Karpas-422 (cell line): ENCODE measurements at regions not wholly inside any gene's neighbourhood (a gene's known extent, or its start where the extent isn't known, plus 50 kb on each side); places are given as distances from the start of the nearest gene placed in this dataset.

ENCODE experiments used
- DNase-seq: peaks from one replicate; pipeline ENCODE4 v3.0.0-alpha.2; 2015
- H2AFZ ChIP-seq: fragments of 200-600 bp; sonication (generic); 2 replicates; pipeline ENCODE4 v1.6.1; 2014; ENCODE audit warnings: antibody characterized with exemption, low read length, mixed read lengths
- H3K27ac ChIP-seq: fragments of 200-600 bp; sonication (generic); 2 replicates; pipeline ENCODE4 v1.5.1; 2014; ENCODE audit warnings: mild to moderate bottlenecking, low read length, moderate library complexity
- H3K27me3 ChIP-seq: fragments of 200-600 bp; sonication (generic); 2 replicates; pipeline ENCODE4 v1.6.1; 2014; ENCODE audit warnings: low read length, mixed read lengths
- H3K36me3 ChIP-seq: fragments of 200-600 bp; sonication (generic); 2 replicates; pipeline ENCODE4 v1.6.1; 2014; ENCODE audit warnings: low read length, mixed read lengths; ENCODE audit not compliant: insufficient read depth
- H3K4me1 ChIP-seq: fragments of 200-600 bp; sonication (generic); 2 replicates; pipeline ENCODE4 v1.6.1; 2014; ENCODE audit warnings: mild to moderate bottlenecking, low read length, mixed read lengths
- H3K4me2 ChIP-seq: fragments of 200-600 bp; sonication (generic); 2 replicates; pipeline ENCODE4 v1.6.1; 2014; ENCODE audit warnings: low read length, low read depth, mild to moderate bottlenecking; ENCODE audit not compliant: poor library complexity, severe bottlenecking
- H3K4me3 ChIP-seq: fragments of 200-600 bp; sonication (generic); 2 replicates; pipeline ENCODE4 v1.5.1; 2014; ENCODE audit warnings: mild to moderate bottlenecking, antibody characterized with exemption, low read length, mixed read lengths
- H3K79me2 ChIP-seq: fragments of 200-600 bp; sonication (generic); 2 replicates; pipeline ENCODE4 v1.6.1; 2014; ENCODE audit warnings: mild to moderate bottlenecking, low read length, mixed read lengths
- H3K9ac ChIP-seq: fragments of 200-600 bp; sonication (generic); 2 replicates; pipeline ENCODE4 v1.6.0; 2014; ENCODE audit warnings: low read length
- H3K9me2 ChIP-seq: fragments of 200-600 bp; sonication (generic), shearing (Covaris generic); replicated peaks from 2 replicates; pipeline ENCODE4 v1.6.0; 2014; ENCODE audit warnings: mild to moderate bottlenecking, low read length, moderate library complexity; ENCODE audit not compliant: insufficient read depth
- H3K9me3 ChIP-seq: fragments of 300-700, 200-600 bp; sonication (generic); 2 replicates; pipeline ENCODE4 v1.6.1; 2014; ENCODE audit warnings: low read length, mixed read lengths
- H4K20me1 ChIP-seq: fragments of 200-600 bp; sonication (generic); 2 replicates; pipeline ENCODE4 v1.6.1; 2014; ENCODE audit warnings: mild to moderate bottlenecking, antibody characterized with exemption, low read length, low read depth; ENCODE audit not compliant: insufficient read depth

GRCh38 chr7:85736085-85736484 is 549.2 kb upstream of the SEMA3D start:
- no peak for DNase-seq
- Histone ChIP-seq H3K36me3 (no peaks in the 10 kb centered on the region), H3K9me3 (peaks cover 13% of the 10 kb centered on the region; the same call in 1 of the 2 replicates), H3K79me2 (no peaks in the 10 kb centered on the region), H3K27ac (no peak overlapping the region), H3K9ac (no peak overlapping the region), H3K4me2 (no peak overlapping the region), H3K9me2 (no peaks in the 10 kb centered on the region), H3K4me3 (no peak overlapping the region), H3K27me3 (no peaks in the 10 kb centered on the region), H2AFZ (no peak overlapping the region), H4K20me1 (no peaks in the 10 kb centered on the region), H3K4me1 (no peaks in the 10 kb centered on the region)

DNA sequence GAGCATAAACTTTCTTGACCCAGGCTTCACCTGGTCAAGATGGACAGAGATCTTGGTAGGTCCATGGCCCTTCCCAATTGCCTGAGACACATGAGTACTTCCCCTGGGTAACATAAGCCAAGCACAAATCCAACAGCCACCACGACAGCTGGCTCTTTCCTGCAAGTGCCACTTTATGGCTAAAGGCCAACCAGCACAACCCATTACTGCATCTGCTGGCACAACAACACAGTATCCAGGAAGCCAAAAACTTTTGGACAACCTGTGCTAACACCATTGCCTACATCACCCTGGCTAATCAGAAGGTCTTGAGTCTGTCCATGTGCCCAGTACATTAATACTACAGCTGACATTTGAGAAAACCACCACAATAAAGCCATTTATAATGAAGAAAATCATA is 548.0 kb upstream of the SEMA3D start:
- DNase-seq: no peak
- no peaks in the 10 kb centered on the region for H4K20me1 ChIP-seq
- H3K9ac ChIP-seq: no peak overlapping the region
- H3K27ac ChIP-seq: no peak overlapping the region
- H3K79me2 ChIP-seq: no peaks in the 10 kb centered on the region
- H3K27me3 ChIP-seq: no peaks in the 10 kb centered on the region
- H3K4me1 ChIP-seq: no peaks in the 10 kb centered on the region
- no peak overlapping the region for H3K4me2 ChIP-seq
- H2AFZ ChIP-seq: no peak overlapping the region
- H3K36me3 ChIP-seq: no peaks in the 10 kb centered on the region
- no peaks in the 10 kb centered on the region for H3K9me2 ChIP-seq
- H3K9me3 ChIP-seq: peaks cover 13% of the 10 kb centered on the region; the same call in 1 of the 2 replicates
- H3K4me3 ChIP-seq: no peak overlapping the region

GRCh38 chr7:85733169-85733915 is 546.5 kb upstream of the SEMA3D start:
- no peak for DNase-seq
- H3K9ac ChIP-seq: no peak overlapping the region
- H3K9me2 ChIP-seq: no peaks in the 10 kb centered on the region
- no peaks in the 10 kb centered on the region for H3K27me3 ChIP-seq
- no peak overlapping the region for H3K4me2 ChIP-seq
- H2AFZ ChIP-seq: no peak overlapping the region
- H3K27ac ChIP-seq: no peak overlapping the region
- H3K9me3 ChIP-seq: peaks cover 19% of the 10 kb centered on the region
- H3K4me3 ChIP-seq: no peak overlapping the region
- H4K20me1 ChIP-seq: no peaks in the 10 kb centered on the region
- no peaks in the 10 kb centered on the region for H3K79me2 ChIP-seq
- no peaks in the 10 kb centered on the region for H3K4me1 ChIP-seq
- no peaks in the 10 kb centered on the region for H3K36me3 ChIP-seq

- H3K4me1 ChIP-seq: no peaks in the 10 kb centered on the region
- H3K9me2 ChIP-seq: no peaks in the 10 kb centered on the region
- H3K4me2 ChIP-seq: no peak overlapping the region
- H3K27me3 ChIP-seq: no peaks in the 10 kb centered on the region
- no peak overlapping the region for H3K9ac ChIP-seq
- no peak for DNase-seq
- H3K79me2 ChIP-seq: no peaks in the 10 kb centered on the region
- H3K36me3 ChIP-seq: no peaks in the 10 kb centered on the region
- no peak overlapping the region for H2AFZ ChIP-seq
- no peak overlapping the region for H3K27ac ChIP-seq
- no peaks in the 10 kb centered on the region for H4K20me1 ChIP-seq
- H3K4me3 ChIP-seq: no peak overlapping the region
- peaks cover 21% of the 10 kb centered on the region for H3K9me3 ChIP-seq
Observed at GRCh38 chr7:85730012-85730411, 543.2 kb upstream of the SEMA3D start.

GRCh38 chr7:85725026-85725425 is 538.2 kb upstream of the SEMA3D start:
- Histone ChIP-seq H3K4me1 (no peaks in the 10 kb centered on the region), H3K9me3 (peaks cover 38% of the 10 kb centered on the region), H3K4me3 (no peak overlapping the region), H3K79me2 (no peaks in the 10 kb centered on the region), H3K9me2 (no peaks in the 10 kb centered on the region), H4K20me1 (no peaks in the 10 kb centered on the region), H3K27ac (no peak overlapping the region), H3K36me3 (no peaks in the 10 kb centered on the region), H2AFZ (no peak overlapping the region), H3K4me2 (no peak overlapping the region), H3K27me3 (no peaks in the 10 kb centered on the region), H3K9ac (no peak overlapping the region)
- DNase-seq: no peak

DNA sequence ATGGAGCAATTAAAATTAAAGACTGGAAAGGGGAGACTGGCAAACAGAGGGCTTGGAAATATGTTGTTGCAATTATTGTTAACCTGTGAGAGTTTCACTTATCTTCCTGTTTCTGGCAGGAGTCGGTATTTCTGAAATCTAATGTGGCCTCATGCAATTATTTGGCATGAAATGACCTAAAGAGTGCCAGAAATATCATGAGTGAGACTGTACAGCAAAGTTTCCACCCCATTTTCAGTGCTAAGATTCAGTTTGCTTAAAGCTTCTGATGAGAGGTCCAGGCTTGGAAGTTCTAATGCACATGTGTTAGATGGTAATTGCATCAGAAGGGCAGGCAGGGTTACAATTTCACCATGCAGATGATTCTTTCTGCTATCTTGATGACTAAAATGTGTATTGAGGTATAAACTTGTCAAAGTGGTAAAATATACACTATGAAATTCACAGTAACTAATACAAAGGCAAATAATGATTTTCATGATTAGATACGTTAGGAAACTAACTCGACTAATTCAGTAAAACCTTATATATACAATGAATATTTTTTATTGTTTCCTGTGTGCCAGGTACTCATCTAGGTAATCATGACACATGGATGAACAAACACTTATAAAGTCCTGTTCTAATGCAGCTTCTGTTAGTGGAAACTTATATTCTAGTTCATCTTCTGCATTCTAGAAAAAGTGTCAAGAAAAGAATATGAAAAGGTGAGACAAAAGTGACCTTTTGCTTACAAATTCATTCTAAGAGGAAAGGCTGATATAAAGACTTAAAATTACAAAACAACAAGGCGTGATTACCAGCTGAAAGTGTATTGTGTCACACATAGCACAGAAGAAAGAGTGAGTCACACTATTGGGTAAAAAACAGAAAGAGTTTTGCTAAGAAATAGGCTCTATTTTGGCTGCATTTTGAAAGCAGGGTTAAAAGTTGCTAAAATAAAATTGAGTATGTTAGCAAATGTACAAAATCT is 533.4 kb upstream of the SEMA3D start:
- H3K4me1 ChIP-seq: no peaks in the 10 kb centered on the region
- H3K4me3 ChIP-seq: no peak overlapping the region
- DNase-seq: no peak
- H3K79me2 ChIP-seq: no peaks in the 10 kb centered on the region
- no peaks in the 10 kb centered on the region for H4K20me1 ChIP-seq
- H3K9me3 ChIP-seq: peaks cover 33% of the 10 kb centered on the region
- no peaks in the 10 kb centered on the region for H3K27me3 ChIP-seq
- no peak overlapping the region for H2AFZ ChIP-seq
- H3K9ac ChIP-seq: no peak overlapping the region
- H3K4me2 ChIP-seq: no peak overlapping the region
- H3K36me3 ChIP-seq: no peaks in the 10 kb centered on the region
- H3K27ac ChIP-seq: no peak overlapping the region
- no peaks in the 10 kb centered on the region for H3K9me2 ChIP-seq

GRCh38 chr7:85716353-85716752 is 529.5 kb upstream of the SEMA3D start:
- no peak for DNase-seq
- no peak overlapping the region for H2AFZ ChIP-seq
- no peak overlapping the region for H3K4me2 ChIP-seq
- no peaks in the 10 kb centered on the region for H3K36me3 ChIP-seq
- H3K4me1 ChIP-seq: no peaks in the 10 kb centered on the region
- H3K27ac ChIP-seq: no peak overlapping the region
- H4K20me1 ChIP-seq: no peaks in the 10 kb centered on the region
- H3K4me3 ChIP-seq: no peak overlapping the region
- H3K9me2 ChIP-seq: no peaks in the 10 kb centered on the region
- no peaks in the 10 kb centered on the region for H3K79me2 ChIP-seq
- H3K27me3 ChIP-seq: no peaks in the 10 kb centered on the region
- H3K9ac ChIP-seq: no peak overlapping the region
- H3K9me3 ChIP-seq: peaks cover 20% of the 10 kb centered on the region

DNA sequence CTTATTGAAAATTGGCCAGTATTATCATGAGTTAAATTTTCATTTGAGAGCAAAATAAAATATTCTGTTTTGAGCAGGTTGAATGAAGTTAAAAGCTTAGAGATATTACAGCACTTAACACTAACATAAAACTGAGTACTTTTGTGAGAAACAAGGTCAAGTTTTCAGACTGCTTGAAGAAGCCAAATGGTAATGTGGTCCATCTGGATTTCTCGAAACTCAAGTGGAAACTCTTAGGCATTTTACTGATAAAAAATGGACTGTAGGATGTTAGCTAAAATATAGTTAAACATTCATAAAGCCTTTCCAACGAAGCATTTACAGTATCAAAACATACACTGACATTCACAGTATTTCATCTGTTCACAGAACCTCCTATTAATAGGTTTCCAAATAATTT is 528.1 kb upstream of the SEMA3D start:
- H4K20me1 ChIP-seq: no peaks in the 10 kb centered on the region
- H3K27ac ChIP-seq: no peak overlapping the region
- no peaks in the 10 kb centered on the region for H3K4me1 ChIP-seq
- H3K36me3 ChIP-seq: no peaks in the 10 kb centered on the region
- H3K27me3 ChIP-seq: no peaks in the 10 kb centered on the region
- peaks cover 14% of the 10 kb centered on the region for H3K9me3 ChIP-seq
- DNase-seq: no peak
- no peak overlapping the region for H3K9ac ChIP-seq
- H3K4me3 ChIP-seq: no peak overlapping the region
- no peaks in the 10 kb centered on the region for H3K9me2 ChIP-seq
- H3K4me2 ChIP-seq: no peak overlapping the region
- H2AFZ ChIP-seq: no peak overlapping the region
- H3K79me2 ChIP-seq: no peaks in the 10 kb centered on the region
